Progenitor cell of endocrine pancreas (in vitro differentiated cells): ENCODE measurements at regions not wholly inside any gene's neighbourhood (a gene's known extent, or its start where the extent isn't known, plus 50 kb on each side); places are given as distances from the start of the nearest gene placed in this dataset.

Experiments
- DNase-seq: peaks from one replicate; pipeline ENCODE4 v3.0.0; 2021; ENCODE audit warnings: low spot score; ENCODE audit not compliant: unreplicated experiment
- H3K27ac Mint-ChIP-seq: 2 replicates; pipeline ENCODE4 v1.8.0; 2021; ENCODE audit warnings: mild to moderate bottlenecking, moderate library complexity, mixed read lengths
- H3K27me3 Mint-ChIP-seq: 2 replicates; pipeline ENCODE4 v1.8.0; 2021; ENCODE audit warnings: mixed read lengths
- H3K36me3 Mint-ChIP-seq: 2 replicates; pipeline ENCODE4 v1.8.0; 2022; ENCODE audit warnings: mixed read lengths; ENCODE audit not compliant: insufficient read depth
- H3K4me1 Mint-ChIP-seq: 2 replicates; pipeline ENCODE4 v1.8.0; 2021; ENCODE audit warnings: low read depth, mixed read lengths
- H3K4me3 Mint-ChIP-seq: 2 replicates; pipeline ENCODE4 v1.8.0; 2021; ENCODE audit warnings: low read depth, mild to moderate bottlenecking, moderate library complexity, mixed read lengths
- H3K9me3 Mint-ChIP-seq: 2 replicates; pipeline ENCODE4 v1.8.0; 2021; ENCODE audit warnings: low read depth, mixed read lengths
- CTCF ChIP-seq: fragments of 200-600 bp; sonication (generic); IDR thresholded peaks from one replicate; pipeline ENCODE4 v1.5.0; 2021; ENCODE audit warnings: antibody characterized with exemption, mild to moderate bottlenecking; ENCODE audit not compliant: unreplicated experiment

GRCh38 chr1:93732514-93732913 lies 50.9 kb upstream of the BCAR3 start:
- Mint-ChIP-seq H3K4me3 (no peak overlapping the region), H3K9me3 (no peaks in the 10 kb centered on the region), H3K27me3 (peaks cover 11% of the 10 kb centered on the region), H3K36me3 (no peaks in the 10 kb centered on the region), H3K27ac (no peak overlapping the region), H3K4me1 (peaks cover 3% of the 10 kb centered on the region)
- peak; percentile 42 for TF ChIP-seq CTCF
- DNase-seq = no peak
